Hepatocyte (in vitro differentiated cells): ENCODE measurements at regions not wholly inside any gene's neighbourhood (a gene's known extent, or its start where the extent isn't known, plus 50 kb on each side); places are given as distances from the start of the nearest gene placed in this dataset.

Experiments used
- DNase-seq: peaks from one replicate; pipeline ENCODE4 v3.0.0-alpha.2; 2016; ENCODE audit warnings: low spot score
- H2AFZ ChIP-seq: fragments of 200-600 bp; sonication (generic); 2 replicates; pipeline ENCODE4 v1.6.0; 2016; ENCODE audit warnings: antibody characterized with exemption, mild to moderate bottlenecking
- H3K27ac ChIP-seq: fragments of 200-600 bp; sonication (generic); 2 replicates; pipeline ENCODE4 v1.5.1; 2016; ENCODE audit warnings: mild to moderate bottlenecking
- H3K27me3 ChIP-seq: fragments of 200-600 bp; sonication (generic); 2 replicates; pipeline ENCODE4 v1.6.1; 2016
- H3K36me3 ChIP-seq: fragments of 200-600 bp; sonication (generic); replicated peaks from 2 replicates; pipeline ENCODE4 v1.5.1; 2016; ENCODE audit warnings: low read depth; ENCODE audit not compliant: insufficient read depth
- H3K4me1 ChIP-seq: fragments of 200-600 bp; sonication (generic); 2 replicates; pipeline ENCODE4 v1.5.1; 2016; ENCODE audit warnings: mild to moderate bottlenecking, moderate library complexity; ENCODE audit not compliant: insufficient read depth
- H3K4me2 ChIP-seq: fragments of 200-600 bp; sonication (generic); 2 replicates; pipeline ENCODE4 v1.6.0; 2016
- H3K4me3 ChIP-seq: fragments of 200-600 bp; sonication (generic); 2 replicates; pipeline ENCODE4 v1.5.1; 2016; ENCODE audit warnings: mild to moderate bottlenecking
- H3K79me2 ChIP-seq: fragments of 200-600 bp; sonication (generic); 2 replicates; pipeline ENCODE4 v1.6.0; 2017; ENCODE audit warnings: mild to moderate bottlenecking
- H3K9me2 ChIP-seq: fragments of 200-600 bp; sonication (generic); replicated peaks from 2 replicates; pipeline ENCODE4 v1.6.0; 2017; ENCODE audit warnings: mild to moderate bottlenecking; ENCODE audit not compliant: insufficient read depth
- H3K9me3 ChIP-seq: fragments of 200-600 bp; sonication (generic); 2 replicates; pipeline ENCODE4 v1.5.1; 2016; ENCODE audit warnings: low read depth, mild to moderate bottlenecking
- H4K20me1 ChIP-seq: fragments of 200-600 bp; sonication (generic); 2 replicates; pipeline ENCODE4 v1.6.0; 2016; ENCODE audit warnings: mild to moderate bottlenecking; ENCODE audit not compliant: insufficient read depth, poor library complexity, severe bottlenecking
- CTCF ChIP-seq: fragments of 200-600 bp; sonication (generic); IDR thresholded peaks from 2 replicates; pipeline ENCODE4 v1.5.1; 2016; ENCODE audit warnings: antibody characterized with exemption, mild to moderate bottlenecking; ENCODE audit not compliant: poor library complexity
- EZH2 ChIP-seq: fragments of 200-600 bp; sonication (generic); IDR thresholded peaks from 2 replicates; pipeline ENCODE4 v1.6.1; 2016; ENCODE audit warnings: antibody characterized with exemption, mild to moderate bottlenecking, borderline replicate concordance
- EZH2phosphoT487 ChIP-seq: fragments of 200-600 bp; sonication (generic); IDR thresholded peaks from one replicate; pipeline ENCODE4 v1.6.1; 2018; ENCODE audit warnings: antibody characterized with exemption, mild to moderate bottlenecking, low read depth, moderate library complexity; ENCODE audit not compliant: unreplicated experiment, severe bottlenecking
- WGBS: methylation state at CpG from one replicate; pipeline ENCODE4 v1.1.6; 2016; ENCODE audit warnings: low lambda C conversion rate; ENCODE audit errors: missing lambda C conversion rate; 5-methylcytosine and 5-hydroxymethylcytosine counted together

GRCh38 chr1:5147806-5148205 lies 493.4 kb downstream of the AJAP1 start:
- no peaks in the 10 kb centered on the region for H4K20me1 ChIP-seq
- H3K4me2 ChIP-seq = no peak overlapping the region
- DNase-seq = no peak
- H3K36me3 ChIP-seq = no peaks in the 10 kb centered on the region
- no peaks in the 10 kb centered on the region for H3K79me2 ChIP-seq
- no peaks in the 10 kb centered on the region for H3K9me3 ChIP-seq
- no peak overlapping the region for H3K27ac ChIP-seq
- H3K9me2 ChIP-seq = no peaks in the 10 kb centered on the region
- no peak overlapping the region for H3K4me3 ChIP-seq
- no peak overlapping the region for H2AFZ ChIP-seq
- no peaks in the 10 kb centered on the region for H3K4me1 ChIP-seq
- WGBS = 78% methylated on average over 1 of the region's 1 CpG
- TF ChIP-seq EZH2phosphoT487 (no peak), CTCF (no peak), EZH2 (no peak)
- H3K27me3 ChIP-seq = no peaks in the 10 kb centered on the region

DNA sequence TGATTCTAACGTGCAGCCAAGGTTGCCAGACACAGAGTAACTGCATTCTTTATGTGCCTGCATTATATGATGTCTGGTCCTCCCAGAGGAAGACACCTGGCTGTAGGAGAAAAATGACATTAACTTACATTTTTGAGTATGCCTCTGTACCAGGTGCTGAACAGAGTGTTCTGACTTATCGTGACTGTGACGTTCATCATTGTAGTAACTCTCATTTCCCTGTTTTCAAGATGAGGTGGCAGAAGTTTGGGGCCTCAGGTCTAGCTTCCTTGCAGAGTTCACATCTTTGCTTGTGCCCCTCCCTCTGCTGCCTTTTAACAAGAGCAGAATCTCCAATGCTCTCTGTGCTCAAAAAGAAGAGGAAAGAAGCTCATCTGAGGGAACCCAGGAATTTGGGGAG lies 488.0 kb downstream of the AJAP1 start:
- Histone ChIP-seq H3K79me2 (no peaks in the 10 kb centered on the region), H3K27ac (no peak overlapping the region), H3K4me2 (no peak overlapping the region), H3K27me3 (no peaks in the 10 kb centered on the region), H3K4me1 (peaks cover 4% of the 10 kb centered on the region), H3K36me3 (no peaks in the 10 kb centered on the region), H3K9me3 (no peaks in the 10 kb centered on the region), H3K9me2 (no peaks in the 10 kb centered on the region), H2AFZ (no peak overlapping the region), H4K20me1 (no peaks in the 10 kb centered on the region), H3K4me3 (no peak overlapping the region)
- no peak for TF ChIP-seq EZH2phosphoT487
- no peak for TF ChIP-seq CTCF
- no peak for DNase-seq
- WGBS = 67% methylated on average over 3 of the region's 3 CpGs

- Histone ChIP-seq H3K9me3 (no peaks in the 10 kb centered on the region), H2AFZ (no peak overlapping the region), H3K4me2 (no peak overlapping the region), H3K9me2 (no peaks in the 10 kb centered on the region), H3K36me3 (no peaks in the 10 kb centered on the region), H3K79me2 (no peaks in the 10 kb centered on the region), H3K27me3 (no peaks in the 10 kb centered on the region), H4K20me1 (no peaks in the 10 kb centered on the region), H3K27ac (peak overlapping the region; percentile 32), H3K4me3 (no peak overlapping the region), H3K4me1 (peaks cover 4% of the 10 kb centered on the region)
- DNase-seq = no peak
- 93% methylated on average over 4 of the region's 4 CpGs for WGBS
- no peak for TF ChIP-seq CTCF
- TF ChIP-seq EZH2phosphoT487 = no peak
- TF ChIP-seq EZH2 = no peak
Observed at GRCh38 chr1:5141750-5142149, 487.3 kb downstream of the AJAP1 start.

DNA sequence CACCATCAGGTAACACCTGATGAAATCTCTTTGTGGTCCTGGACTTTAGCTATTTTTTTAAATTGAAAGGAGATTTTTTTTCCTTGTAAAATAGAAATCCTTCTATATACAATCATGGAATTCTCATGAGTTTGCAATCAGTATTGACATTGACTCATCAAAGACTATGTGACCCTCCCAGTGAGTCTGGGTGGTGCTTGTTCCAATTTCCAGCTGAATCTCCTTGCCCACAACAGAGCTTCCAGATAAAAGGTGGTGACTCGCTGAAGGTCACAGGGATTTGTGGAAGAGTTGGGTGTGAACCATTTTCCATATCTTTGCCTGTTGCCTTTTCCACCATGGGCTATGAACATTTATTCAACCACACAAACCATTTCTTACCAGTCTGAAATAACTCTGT lies 486.6 kb downstream of the AJAP1 start:
- Histone ChIP-seq H3K4me3 (no peak overlapping the region), H3K4me1 (peaks cover 4% of the 10 kb centered on the region), H4K20me1 (no peaks in the 10 kb centered on the region), H3K36me3 (no peaks in the 10 kb centered on the region), H3K27ac (peak overlapping the region; percentile 32), H3K9me3 (no peaks in the 10 kb centered on the region), H3K9me2 (no peaks in the 10 kb centered on the region), H3K27me3 (no peaks in the 10 kb centered on the region), H2AFZ (no peak overlapping the region), H3K4me2 (no peak overlapping the region), H3K79me2 (no peaks in the 10 kb centered on the region)
- peak; percentile 11 for DNase-seq
- WGBS = 65% methylated on average over 1 of the region's 1 CpG
- TF ChIP-seq CTCF = no peak
- TF ChIP-seq EZH2phosphoT487 = no peak
- TF ChIP-seq EZH2 = no peak
